Gastroesophageal sphincter (tissue), 3 donors: ENCODE measurements at regions not wholly inside any gene's neighbourhood (a gene's known extent, or its start where the extent isn't known, plus 50 kb on each side); places are given as distances from the start of the nearest gene placed in this dataset.
A peak's percentile ranks its signal among the peaks of the same experiment; 100 is the strongest.

Experiments used
- CTCF ChIP-seq, 4 experiments: fragments of 200-600 bp in 2 of 4; fragments of 450-650 bp in 2 of 4; sonication (generic) in 1 of 4; IDR thresholded peaks; one replicate each; pipeline ENCODE4 v1.5.1; 2017 to 2019; ENCODE audit warnings: antibody characterized with exemption in 4 of 4, mild to moderate bottlenecking in 2 of 4, moderate library complexity in 2 of 4
- POLR2A ChIP-seq, 2 donors: fragments of 450-650 bp; IDR thresholded peaks; one replicate each; pipeline ENCODE4 v1.6.1; 2017; ENCODE audit warnings: antibody characterized with exemption in 2 of 2, mild to moderate bottlenecking in 2 of 2, moderate library complexity in 1 of 2
- POLR2AphosphoS5 ChIP-seq: sonication (generic); formaldehyde crosslinking; IDR thresholded peaks from one replicate; pipeline ENCODE4 v1.6.1; 2017; ENCODE audit warnings: antibody characterized with exemption

GRCh38 chr11:109960831-109961230 lies 132.4 kb upstream of the ZC3H12C start:
- TF ChIP-seq CTCF (IDR thresholded peaks at IDR 0.05) (no peak), POLR2AphosphoS5 (peak; percentile 30), POLR2A (IDR thresholded peaks at IDR 0.05) (no peak)
